ENCODE measurements at regions not wholly inside any gene's neighbourhood (a gene's known extent, or its start where the extent isn't known, plus 50 kb on each side); places are given as distances from the start of the nearest gene placed in this dataset.

DNA sequence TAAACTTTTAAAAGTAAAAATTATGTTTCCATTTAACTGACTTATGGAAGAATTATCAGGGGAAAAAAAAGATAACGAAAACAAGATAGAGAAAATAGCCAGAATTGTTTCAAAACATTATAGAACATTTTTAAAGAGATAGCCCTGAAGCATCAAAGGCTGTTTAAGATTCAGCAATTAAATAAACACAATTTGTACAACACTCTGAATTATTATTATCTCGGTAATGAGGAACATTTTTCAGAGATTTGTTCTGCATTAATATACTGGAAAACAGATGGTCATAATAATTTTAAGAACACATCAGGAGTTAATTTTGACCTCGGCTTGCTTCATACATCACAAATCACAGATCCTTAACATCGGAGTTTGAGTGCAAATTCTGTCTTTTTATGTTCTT, 643.8 kb downstream of the SORCS1 start:
- no peak for DNase-seq (ENCODE audit: low read depth)

DNA sequence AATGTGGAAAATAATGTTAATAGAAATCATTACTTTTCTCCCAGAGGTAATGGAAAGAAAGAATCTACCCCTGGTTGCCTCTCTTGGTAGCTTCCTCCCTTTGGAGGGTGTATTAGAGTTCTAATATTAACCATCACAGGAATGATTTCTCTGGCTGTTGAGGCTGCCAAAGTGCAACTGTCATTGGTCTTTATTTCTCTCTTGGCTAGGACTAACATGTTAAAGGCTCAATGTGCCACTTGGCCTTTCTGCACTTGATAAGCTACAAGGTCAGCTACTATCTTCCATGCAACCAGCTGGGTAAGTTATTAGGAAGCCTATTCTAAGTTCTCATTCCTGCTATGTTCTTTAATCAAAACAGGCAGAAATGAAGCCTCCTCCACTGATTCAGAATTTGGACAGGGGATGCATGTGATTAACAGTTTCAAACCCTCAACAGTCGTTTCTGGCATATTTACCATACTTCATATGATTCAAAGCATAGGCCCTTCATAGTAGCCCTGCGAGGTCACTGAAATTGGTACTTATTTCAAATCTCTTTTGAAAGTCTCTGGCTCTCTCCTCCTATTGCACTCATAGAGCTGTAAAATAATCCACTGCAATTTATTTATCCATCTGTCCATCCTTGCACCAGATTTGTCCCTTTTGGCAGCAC, 645.0 kb downstream of the SORCS1 start:
- no peak for DNase-seq (ENCODE audit: low read depth)

DNA sequence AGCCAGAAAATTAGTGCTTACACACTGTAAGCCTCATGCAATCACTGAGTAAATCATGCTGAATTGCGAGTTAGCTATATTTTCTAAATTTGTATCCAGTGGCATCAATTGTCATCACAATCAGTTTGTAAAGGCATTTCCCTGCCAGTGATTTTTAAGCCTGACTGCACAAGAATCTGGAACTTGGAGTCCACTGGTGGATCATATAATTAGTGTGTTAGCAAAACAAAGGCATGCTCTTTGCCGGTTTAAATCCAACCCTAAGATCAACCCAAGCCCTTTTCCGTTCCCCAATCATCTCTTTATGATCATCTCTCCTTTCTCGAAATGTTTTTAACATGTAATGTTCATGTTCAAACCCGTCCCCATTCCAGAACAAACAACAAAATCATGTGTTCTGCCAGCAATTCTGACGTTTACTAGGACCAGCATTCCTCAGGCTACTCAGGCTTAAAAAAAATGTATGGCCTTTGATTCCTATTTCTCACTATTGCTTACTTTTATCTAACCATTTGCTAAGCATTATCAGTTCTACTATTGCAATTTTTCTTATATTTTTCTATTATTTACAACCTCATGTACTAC, 649.2 kb downstream of the SORCS1 start:
- peak; percentile 51 for DNase-seq (ENCODE audit: low read depth)

GRCh38 chr10:106513352-106513771, 651.1 kb downstream of the SORCS1 start:
- DNase-seq (ENCODE audit: low read depth) = peak; percentile 17

GRCh38 chr10:106511917-106512316, 652.6 kb downstream of the SORCS1 start:
- no peak for DNase-seq (ENCODE audit: low read depth)

DNA sequence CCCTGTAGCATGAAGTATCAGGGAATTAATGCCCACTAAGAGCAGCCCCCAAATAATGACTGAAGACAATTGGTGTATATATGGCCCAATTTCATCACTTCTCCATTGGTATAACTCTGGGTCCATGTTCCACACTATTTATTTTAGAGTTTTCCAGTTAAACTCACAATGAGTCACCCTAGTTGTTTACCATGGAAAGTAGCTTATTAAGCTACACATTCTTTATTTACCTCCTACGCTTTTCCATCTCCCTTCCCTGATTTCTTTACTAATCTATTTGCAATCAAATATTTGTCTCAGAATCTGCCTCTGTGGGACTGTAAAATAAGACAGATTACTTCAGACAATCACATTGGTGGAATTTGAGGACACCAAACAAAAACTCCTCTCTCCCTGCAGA, 655.6 kb downstream of the SORCS1 start:
- peak; percentile 13 for DNase-seq (ENCODE audit: low read depth)

DNA sequence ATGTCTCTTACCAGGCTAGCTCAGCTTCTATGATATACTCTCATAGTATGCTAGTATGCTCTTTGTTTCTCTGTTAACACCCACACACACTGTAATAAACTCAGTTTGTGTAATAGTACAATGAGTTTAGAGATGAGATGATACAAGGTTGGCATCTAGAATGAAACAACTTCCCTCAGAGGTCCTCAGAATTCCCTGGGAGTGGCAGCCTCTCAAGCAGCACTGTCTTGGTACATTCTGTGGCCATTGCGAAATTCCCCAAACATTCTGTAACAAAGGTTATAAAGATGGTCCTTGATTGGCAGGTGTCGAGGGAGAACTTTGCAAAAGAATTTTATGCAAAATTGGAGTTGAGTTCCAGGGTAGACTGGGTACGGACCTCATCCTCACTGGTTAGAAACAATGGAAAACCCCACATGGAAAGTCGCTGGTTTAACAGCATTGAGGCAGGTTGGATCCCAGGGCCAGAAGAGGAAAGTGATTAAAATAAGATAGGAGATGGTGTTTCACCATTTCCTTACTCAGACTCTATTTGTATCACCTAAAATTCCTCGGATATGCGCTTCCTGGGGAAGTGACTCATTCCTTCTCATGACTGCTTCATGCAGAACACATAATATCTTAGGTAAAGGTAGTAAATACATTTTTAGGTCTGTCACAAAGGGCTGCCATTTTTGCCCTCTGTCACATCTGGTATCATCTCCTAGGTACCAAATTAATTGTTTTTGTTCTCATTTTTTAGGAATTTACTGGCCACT, 657.8 kb downstream of the SORCS1 start:
- peak; percentile 20 for DNase-seq (ENCODE audit: low read depth)

DNA sequence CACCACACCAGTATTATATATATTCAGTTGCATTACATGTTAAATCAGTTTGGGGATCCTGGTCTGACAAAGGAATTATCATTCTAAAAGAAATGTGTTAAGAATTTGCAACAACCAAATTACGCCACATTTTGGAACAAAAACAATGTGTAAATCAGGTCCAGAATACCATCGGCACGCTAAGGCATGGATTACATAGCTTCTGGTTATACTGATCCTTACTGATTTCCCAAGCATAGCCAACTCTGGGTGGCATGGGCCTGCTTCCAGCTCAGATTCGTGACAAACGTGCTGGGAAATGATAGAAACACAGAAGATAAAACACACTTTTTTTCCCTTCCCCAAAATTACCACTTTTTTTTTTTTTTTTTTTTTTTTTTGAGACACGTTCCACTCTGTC, 660.0 kb downstream of the SORCS1 start:
- no peak for DNase-seq (ENCODE audit: low read depth)

DNA sequence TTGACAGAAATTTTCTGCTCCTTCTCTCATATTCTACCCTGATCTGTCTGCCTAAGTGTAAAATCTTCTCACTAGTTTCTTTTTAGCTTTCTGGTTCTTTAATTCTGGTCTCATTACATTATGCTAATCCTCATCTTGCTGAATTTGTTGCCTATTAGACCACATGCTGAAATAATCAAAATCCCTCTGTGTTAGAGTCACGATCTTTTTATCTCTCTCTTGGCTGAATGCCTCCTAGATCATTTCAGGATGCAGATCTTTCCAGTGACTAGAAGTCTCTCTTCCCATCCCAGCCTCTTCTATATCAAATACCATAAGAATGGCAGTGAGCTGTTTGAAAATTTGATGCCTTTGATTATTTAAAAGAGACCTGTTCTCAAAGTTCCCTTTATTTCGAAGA, 661.9 kb downstream of the SORCS1 start:
- DNase-seq (ENCODE audit: low read depth) = no peak

DNA sequence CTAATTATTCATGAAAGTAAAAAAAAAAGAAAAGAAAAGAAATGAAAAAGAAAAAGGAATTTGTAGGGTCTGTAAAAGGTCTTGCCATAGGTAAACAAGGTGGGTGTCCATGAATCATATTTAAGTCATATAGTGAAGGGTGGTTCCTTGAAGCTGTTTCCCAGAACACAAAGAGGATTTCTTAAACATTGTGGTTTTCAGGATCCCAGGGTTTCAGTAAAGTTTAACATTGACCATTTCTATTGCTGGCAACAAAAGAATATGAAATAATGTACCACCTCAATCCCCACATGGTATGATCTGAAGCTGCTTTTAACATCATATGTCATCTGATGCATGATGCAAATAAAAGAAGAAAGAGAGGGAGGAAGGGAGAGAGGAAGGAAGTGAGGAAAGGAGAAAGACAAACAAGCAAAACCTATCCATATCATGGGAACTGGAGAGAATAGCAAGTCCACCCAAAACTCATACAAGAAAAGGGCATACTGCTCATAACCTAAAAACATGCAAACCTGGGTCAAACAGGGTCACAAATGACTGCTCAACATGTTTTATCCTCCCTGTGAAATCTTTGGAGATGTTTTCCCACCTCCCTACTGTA, 663.5 kb downstream of the SORCS1 start:
- peak; percentile 1 for DNase-seq (ENCODE audit: low read depth)

GRCh38 chr10:106500041-106500924, 664.2 kb downstream of the SORCS1 start:
- DNase-seq (ENCODE audit: low read depth) = peak; percentile 0

DNA sequence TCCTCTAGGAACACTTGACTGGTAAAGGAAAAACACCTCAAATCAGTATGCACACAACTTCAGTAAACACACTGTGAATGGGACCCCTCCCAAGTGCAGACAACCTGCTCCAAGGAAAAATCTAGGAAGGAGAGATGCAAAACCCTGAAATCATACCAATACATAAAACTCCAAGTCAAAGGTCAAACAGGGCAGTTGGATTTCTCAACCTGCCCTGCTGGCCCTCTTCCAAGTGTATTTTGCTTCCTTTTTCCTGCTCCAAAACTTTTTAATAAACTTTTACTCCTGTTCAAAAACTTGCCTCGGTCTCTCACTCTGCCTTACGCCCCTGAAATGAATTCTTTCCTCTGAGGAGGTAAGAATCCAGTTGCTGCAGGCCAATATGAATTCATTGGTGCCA, 665.1 kb downstream of the SORCS1 start:
- no peak for DNase-seq (ENCODE audit: low read depth)

DNA sequence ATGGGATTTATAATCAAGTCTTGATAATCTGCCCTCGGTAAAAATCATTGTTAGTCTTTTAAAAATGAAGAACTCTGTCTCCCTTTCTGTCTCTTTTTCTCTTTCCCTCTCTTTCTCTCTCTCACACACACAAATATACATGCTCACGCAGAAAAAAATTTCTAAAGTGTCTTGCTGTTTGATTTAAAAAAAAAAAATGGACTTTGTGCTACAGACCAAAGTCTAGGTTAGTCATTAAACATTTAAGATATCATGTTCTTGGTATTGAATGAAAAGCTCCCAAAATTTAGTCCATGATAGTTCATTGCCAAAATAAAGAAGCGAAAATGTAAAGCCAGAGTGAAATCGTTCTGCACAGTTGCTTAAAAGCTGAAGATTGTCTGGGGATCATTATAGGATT, 665.8 kb downstream of the SORCS1 start:
- DNase-seq (ENCODE audit: low read depth) = no peak

GRCh38 chr10:106495931-106496330, 668.6 kb downstream of the SORCS1 start:
- DNase-seq (ENCODE audit: low read depth) = no peak

GRCh38 chr10:106493751-106494150, 670.8 kb downstream of the SORCS1 start:
- no peak for DNase-seq (ENCODE audit: low read depth)

DNA sequence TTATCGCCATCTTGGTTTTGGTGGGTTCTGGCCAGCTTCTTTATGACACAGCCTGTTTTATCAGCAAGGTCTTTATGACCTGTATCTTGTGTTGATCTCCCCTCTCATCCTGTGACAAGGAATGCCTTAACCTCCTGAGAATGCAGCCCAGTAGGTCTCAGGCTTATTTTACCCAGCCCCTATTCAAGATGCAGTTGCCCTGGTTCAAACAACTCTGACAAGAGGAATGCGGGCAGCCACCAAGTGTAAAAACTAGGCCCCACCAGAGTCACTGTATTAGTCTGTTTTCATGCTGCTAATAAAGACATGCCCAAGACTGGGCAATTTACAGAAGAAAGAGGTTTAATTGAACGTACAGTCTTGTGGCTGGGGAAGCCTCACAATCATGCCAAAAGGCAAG, 671.3 kb downstream of the SORCS1 start:
- no peak for DNase-seq (ENCODE audit: low read depth)

- DNase-seq (ENCODE audit: low read depth) = no peak
Observed at GRCh38 chr10:106487726-106488125, 676.8 kb downstream of the SORCS1 start.

DNA sequence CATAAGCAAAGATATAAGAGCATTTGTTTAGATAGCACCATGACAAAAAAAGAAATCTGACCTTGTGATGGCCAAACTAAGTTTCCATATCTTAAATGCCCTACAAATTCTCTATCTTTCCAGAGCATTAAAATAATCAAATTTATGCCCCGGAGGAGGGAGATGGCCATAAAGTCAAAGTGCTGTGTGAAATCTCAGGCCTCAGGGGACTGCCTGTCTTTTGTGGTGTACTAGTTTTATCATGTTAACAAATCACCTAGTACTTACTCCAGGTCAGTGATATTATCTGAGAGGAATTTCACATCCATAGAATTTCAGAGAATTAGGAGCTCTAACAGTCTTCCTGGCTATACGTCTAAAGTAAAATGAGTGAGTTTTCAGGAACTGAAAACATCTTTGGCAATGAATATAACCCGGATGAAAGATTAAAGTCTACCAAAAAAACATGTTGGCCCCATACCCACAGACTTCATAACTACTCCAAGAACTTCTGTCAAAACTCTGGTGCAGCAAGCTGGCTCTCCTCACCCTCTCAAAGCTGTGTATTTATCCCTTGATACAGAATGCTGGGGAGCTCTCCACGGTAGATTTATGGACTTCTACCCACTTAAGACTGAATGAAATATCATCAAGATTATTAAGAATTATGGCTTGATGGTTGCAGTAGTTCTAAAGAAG, 682.8 kb downstream of the SORCS1 start:
- no peak for DNase-seq (ENCODE audit: low read depth)

DNA sequence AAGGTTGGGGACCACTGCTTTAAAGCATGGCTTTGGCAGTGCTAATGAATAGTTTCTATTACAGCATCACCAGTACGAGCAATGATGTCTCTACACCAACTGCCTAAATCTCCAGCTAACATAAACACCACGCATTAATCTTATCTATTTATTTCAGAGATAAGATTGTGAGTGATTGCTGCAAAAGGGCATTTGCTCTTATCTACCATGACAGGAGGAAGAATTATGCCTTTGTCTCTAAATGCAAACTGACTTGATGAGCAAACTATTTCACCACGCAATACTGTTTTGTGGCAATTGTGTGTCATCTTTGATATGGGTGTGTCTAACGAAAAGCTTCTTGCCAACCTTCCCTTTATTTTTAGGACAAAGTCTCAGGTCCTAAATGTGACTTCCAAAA, 684.9 kb downstream of the SORCS1 start:
- DNase-seq (ENCODE audit: low read depth) = no peak

- no peak for DNase-seq (ENCODE audit: low read depth)
Observed at GRCh38 chr10:106474876-106475275, 689.6 kb downstream of the SORCS1 start.

- no peak for DNase-seq (ENCODE audit: low read depth)
Observed at GRCh38 chr10:106473129-106473685, 691.3 kb downstream of the SORCS1 start.

Measured in renal cortical epithelial cell (primary cell).